OCI-LY7 (cell line): ENCODE measurements at regions not wholly inside any gene's neighbourhood (a gene's known extent, or its start where the extent isn't known, plus 50 kb on each side); places are given as distances from the start of the nearest gene placed in this dataset.

Experiments
- CTCF ChIP-seq: fragments of 200-600 bp; sonication (generic); conservative IDR thresholded peaks from 2 replicates; pipeline ENCODE4 v1.5.1; 2014; ENCODE audit warnings: mild to moderate bottlenecking, antibody characterized with exemption, low read length, moderate library complexity, mixed read lengths
- EZH2phosphoT487 ChIP-seq: fragments of 200-600 bp; sonication (generic); IDR thresholded peaks from 2 replicates; pipeline ENCODE4 v1.6.1; 2018; ENCODE audit warnings: low read depth, borderline replicate concordance, mild to moderate bottlenecking, mixed run types, antibody characterized with exemption, low read length, moderate library complexity, mixed read lengths

DNA sequence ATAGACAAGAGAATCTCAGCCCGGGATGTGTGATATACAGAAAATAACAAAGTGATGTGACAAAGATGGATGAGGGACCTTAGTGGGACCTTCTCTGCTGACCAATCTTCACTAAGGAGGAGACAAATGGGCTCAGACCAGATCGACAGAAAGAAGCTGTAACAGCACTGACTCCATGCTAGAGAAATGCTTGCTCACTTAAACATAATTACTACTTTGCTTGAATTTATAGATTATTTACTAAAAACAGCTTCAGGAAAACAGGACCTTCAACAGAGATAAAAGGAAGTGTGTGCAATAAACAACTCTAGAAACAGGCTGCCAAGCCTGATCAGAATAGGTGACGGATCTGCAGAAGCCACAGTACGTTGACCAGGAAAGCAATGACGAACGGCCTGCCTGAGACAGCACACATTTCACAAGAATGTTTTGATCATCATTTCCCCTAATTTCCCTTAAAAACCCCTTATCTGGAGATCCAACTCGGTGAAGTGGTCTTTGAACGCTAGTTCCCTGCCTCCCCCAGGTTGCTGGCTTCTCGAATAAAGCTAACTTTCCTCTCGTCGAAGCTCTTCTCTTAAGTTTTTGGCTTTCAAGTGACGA, 98.4 kb upstream of the STEAP1B start:
- TF ChIP-seq CTCF (no peak), EZH2phosphoT487 (no peak)
